ENCODE measurements at regions not wholly inside any gene's neighbourhood (a gene's known extent, or its start where the extent isn't known, plus 50 kb on each side); places are given as distances from the start of the nearest gene placed in this dataset.

GRCh38 chr18:71597219-71597618, 946.9 kb downstream of the CBLN2 start:
- DNase-seq (ENCODE audit: low read depth in 1 of 2, low spot score in 1 of 2): no peak

DNA sequence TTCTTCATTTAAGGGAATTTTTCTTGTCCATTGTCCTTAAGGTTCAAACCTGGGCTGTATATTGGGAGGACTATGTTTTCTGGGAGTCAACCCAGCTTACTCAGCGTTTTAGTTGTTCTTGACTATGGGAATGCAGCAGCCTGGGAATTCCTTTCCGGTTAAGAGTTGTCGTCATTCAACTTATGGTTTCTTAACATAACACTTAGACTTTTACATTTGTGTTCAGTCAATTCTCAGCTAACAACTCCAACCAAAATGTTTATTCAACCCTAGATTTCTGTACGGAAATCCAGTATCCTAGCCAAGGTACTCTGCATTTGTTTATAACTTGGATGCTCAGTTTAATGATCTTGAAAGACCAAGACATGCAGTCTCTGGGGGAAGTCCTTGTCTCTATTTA, 960.9 kb downstream of the CBLN2 start:
- DNase-seq (ENCODE audit: low read depth in 1 of 2, low spot score in 1 of 2): no peak

GRCh38 chr18:71554686-71555085, 989.5 kb downstream of the CBLN2 start:
- DNase-seq (ENCODE audit: low read depth in 1 of 2, low spot score in 1 of 2): no peak

GRCh38 chr18:71541643-71542042, 1002.5 kb downstream of the CBLN2 start:
- no peak for DNase-seq (ENCODE audit: low read depth in 1 of 2, low spot score in 1 of 2)

DNA sequence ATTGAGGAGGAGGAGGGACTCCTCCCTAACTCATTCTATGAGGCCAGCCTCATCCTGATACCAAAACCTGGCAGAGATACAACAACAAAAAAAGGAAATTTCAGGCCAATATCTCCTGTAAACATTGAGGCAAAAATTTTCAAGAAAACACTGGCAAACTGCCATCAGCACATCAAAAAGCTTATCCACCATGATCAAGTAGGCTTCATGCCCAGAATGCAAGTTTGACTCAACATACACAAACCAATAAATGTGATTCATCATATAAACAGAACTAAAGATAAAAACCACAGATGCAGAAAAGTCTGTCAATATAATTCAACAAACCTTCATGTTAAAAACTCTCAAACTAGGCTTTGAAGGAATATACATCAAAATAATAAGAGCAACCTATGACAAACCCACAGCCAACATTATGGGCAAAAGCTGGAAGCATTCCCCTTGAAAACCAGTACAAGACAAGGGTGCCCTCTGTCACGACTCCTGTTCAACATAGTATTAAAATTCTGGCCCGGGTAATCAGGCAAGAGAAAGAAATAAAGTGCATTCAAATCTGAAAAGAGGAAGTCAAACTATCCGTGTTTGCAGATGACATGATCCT, 1014.3 kb downstream of the CBLN2 start:
- DNase-seq (ENCODE audit: low read depth in 1 of 2, low spot score in 1 of 2): no peak

DNA sequence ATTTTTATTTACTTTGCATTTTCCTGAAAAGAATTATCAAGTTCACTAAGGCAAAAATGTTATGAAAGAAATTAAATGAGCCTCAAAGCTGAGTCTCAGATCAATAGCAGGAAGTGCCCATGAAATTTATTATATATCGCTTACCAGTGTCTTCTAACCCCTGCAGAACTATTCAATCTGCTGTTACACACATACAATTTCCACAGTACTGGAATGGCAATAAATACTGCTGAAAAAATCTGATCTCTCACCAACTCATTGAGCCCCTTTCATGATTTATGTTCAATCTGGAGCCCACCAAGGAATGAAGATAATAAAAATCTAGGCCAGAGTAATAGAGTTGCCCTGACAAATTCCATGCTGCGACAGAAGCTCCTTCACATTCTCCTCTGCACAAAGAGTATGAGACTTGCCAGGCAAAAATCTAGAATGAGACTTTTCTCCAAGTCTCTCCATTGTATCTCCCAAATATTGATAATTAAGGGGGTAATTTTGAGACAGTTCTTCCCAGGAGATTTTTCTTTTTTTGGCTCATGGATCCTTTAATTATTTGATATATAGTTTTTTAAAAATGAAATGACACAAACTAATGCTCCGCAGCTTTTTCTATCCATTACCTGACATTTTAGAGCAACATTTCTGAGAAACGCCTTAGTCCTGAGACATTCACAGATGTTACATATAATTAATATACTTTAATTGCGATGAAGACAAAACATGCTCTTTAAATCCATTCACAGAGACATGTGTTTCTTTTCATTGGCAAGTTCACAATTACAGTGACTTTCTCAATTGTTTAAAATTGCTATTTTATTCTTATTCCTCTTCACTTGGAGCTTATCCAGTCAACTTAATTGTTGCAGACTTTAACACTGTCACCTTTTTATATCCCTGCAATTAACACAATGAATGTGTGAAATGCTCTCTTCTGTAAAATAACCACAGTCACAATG, 1020.4 kb downstream of the CBLN2 start:
- DNase-seq (ENCODE audit: low read depth in 1 of 2, low spot score in 1 of 2): no peak

DNA sequence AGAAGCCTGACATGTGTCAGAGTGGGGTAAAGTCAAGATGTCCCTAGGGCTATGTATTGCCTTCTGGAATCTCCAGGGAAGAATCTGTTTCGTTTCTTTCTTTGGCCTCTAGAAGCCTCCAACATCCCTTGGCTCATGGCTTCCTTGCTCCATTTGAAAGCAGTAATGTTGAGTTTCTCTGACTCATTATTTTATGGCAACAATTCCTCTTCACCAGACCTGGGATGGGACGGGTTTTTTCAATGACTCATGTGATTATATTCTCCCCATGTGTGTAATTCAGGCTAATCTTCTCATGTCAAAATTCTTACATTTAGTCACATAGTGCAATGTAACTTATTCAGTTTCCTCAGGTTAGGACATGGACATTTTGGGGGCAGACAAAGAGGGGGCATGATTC, 1038.6 kb downstream of the CBLN2 start:
- no peak for DNase-seq (ENCODE audit: low read depth in 1 of 2, low spot score in 1 of 2)

DNA sequence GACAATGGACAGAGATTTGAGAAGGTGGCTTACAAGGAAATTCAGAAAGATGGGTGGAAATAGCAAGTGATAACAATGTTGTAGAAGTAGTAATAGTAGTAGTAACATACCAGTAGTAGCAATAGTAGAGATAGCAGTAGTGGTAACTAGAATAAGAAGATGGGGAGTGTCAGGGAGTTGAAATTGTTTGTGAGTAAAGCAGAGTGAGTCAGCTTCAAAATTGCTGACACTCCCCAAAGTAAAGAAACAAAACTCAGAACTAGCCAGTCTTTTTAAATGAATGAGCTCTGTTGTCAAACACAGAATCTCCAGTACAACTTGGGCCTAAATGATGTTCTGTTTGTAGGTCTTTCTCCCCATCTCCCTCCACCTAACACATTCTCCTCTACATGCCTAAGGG, 1040.9 kb downstream of the CBLN2 start:
- DNase-seq (ENCODE audit: low read depth in 1 of 2, low spot score in 1 of 2): no peak

GRCh38 chr18:71485611-71486010, 1058.5 kb downstream of the CBLN2 start:
- no peak for DNase-seq (ENCODE audit: low read depth in 1 of 2, low spot score in 1 of 2)

DNA sequence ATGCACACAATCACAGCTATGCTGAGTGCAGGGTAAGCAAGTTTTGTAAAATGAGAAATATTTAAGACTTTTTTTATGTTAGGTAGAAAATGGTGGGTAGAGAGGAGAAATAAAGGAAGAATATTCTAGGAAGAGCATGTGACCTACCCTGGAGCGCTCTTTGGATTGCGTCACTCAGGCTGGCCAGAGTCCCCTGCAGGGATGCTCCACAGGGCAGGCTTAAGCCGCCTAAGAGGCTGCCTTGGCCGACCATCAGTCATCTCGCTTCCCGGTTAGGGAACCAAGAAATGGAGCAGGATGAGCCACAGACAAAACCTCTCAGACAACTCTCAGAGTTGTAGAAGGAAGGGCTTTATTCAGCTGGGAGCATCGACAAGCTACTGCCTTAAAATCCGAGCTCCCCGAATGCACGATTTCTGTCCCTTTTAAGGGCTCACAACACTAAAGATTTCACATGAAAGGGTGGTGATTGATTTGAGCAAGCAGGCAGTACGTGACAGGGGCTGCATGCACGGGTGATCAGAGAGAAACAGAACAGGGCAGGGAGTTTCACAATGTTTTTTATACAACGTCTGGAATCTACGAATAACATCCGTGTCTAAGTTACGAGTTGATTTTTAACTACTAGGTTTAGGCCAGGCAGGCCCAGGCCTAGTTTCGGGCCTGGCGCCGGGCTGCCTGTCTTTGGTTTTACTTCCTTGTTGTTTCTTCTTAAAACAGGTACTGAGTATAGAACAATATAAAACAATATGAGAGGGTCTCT, 1072.0 kb downstream of the CBLN2 start:
- DNase-seq (ENCODE audit: low read depth in 1 of 2, low spot score in 1 of 2): no peak

DNA sequence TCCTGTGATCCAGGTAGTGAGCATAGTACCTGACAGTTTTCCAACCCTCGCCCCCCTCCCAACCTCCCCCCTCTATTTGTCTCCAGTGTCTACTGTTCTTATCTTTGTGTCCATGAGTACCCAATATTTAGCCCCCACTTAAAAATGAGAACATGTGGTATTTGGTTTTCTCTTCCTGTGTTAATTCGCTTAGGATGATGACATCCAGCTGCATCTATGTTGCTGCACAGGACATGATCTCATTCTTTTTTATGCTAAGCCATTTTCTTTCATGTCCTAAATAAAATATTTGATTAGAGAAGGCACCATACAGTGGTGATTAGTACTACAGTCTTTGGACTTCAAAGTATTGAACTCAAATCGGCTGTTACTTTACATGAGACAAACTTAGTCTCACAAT, 1087.9 kb downstream of the CBLN2 start:
- DNase-seq (ENCODE audit: low read depth in 1 of 2, low spot score in 1 of 2): no peak

DNA sequence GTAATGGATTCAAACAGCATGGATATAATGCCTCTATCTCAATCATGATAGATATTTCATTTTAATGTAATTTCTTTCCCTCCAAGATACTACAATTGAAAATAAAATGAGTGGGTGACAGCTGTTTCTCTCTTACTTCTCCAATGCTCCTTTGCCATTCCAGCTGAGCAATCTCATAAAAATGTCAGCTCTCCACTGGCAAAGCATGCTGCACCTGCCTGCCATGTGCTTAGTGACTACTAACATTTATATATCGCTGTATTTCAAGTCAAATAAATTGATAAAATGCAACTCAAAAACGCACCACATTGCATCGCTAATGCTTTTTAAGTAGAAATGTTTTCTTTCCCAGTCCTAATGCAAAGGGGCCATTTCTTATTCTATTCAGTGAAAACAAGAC, 1093.9 kb downstream of the CBLN2 start:
- no peak for DNase-seq (ENCODE audit: low read depth in 1 of 2, low spot score in 1 of 2)

GRCh38 chr18:71443706-71444480, 1100.2 kb downstream of the CBLN2 start:
- no peak for DNase-seq (ENCODE audit: low read depth in 1 of 2, low spot score in 1 of 2)

- no peak for DNase-seq (ENCODE audit: low read depth in 1 of 2, low spot score in 1 of 2)
These were observed 1101.4 kb downstream of the CBLN2 start for GRCh38 chr18:71442731-71443141.

DNA sequence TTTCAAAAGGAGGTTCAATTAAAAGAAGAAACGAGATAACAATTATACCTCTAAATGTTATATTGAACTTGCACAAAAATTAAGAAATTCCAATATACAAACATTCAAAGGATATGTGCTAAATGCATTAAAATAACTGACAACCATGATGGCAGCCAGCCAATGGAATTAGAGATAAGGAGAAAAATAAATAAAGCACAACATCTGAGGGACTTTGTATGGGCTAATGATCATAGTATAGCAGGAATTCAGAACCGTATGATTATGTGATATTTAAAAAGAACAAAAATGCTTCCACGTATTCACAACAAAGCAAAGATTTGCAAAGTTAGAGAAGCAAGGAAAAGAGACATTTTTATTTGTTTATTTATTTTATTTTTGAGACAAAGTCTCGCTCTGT, 1103.0 kb downstream of the CBLN2 start:
- no peak for DNase-seq (ENCODE audit: low read depth in 1 of 2, low spot score in 1 of 2)

- no peak for DNase-seq (ENCODE audit: low read depth in 1 of 2, low spot score in 1 of 2)
These were observed 1106.6 kb downstream of the CBLN2 start for GRCh38 chr18:71437511-71437910.

DNA sequence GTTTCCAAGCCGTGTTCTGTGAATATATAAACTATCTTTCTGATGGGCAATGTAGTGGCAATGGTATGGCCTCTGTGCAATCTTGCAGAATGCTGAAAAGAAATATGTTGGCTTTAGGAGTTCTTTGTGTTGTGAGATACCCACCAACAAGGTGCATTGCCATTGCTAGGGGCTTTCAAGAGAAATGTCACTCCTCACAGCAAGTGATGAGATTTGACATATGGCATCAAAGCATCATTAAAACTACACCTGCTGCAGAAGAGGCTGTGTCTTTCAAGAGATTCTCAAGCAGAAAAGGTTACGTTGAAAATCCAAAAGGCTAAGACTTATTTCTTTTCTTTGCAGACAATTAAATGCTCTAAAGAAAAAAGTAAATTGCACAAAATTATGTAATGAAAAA, 1110.8 kb downstream of the CBLN2 start:
- DNase-seq (ENCODE audit: low read depth in 1 of 2, low spot score in 1 of 2): no peak

GRCh38 chr18:71431689-71432088, 1112.5 kb downstream of the CBLN2 start:
- no peak for DNase-seq (ENCODE audit: low read depth in 1 of 2, low spot score in 1 of 2)

- no peak for DNase-seq (ENCODE audit: low read depth in 1 of 2, low spot score in 1 of 2)
These were observed 1113.0 kb downstream of the CBLN2 start for GRCh38 chr18:71431171-71431570.

DNA sequence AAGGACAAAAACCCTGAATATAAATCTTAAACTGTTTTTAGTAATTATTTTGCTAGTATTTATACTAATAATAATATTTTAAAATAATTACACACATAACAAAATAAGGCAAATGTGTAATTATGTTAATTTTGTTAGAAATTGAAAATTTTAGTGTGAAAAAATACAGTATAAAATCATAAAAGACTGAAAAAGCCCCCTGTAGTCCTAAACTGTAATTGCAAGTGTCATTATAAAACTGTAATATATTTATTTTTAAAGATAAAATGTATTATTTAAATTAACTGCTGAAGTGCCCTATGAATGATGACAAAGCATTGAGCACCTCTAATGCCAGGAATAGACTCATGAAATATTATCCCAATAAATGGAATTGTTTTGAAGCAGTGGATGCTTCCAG, 1117.7 kb downstream of the CBLN2 start:
- DNase-seq (ENCODE audit: low read depth in 1 of 2, low spot score in 1 of 2): no peak

DNA sequence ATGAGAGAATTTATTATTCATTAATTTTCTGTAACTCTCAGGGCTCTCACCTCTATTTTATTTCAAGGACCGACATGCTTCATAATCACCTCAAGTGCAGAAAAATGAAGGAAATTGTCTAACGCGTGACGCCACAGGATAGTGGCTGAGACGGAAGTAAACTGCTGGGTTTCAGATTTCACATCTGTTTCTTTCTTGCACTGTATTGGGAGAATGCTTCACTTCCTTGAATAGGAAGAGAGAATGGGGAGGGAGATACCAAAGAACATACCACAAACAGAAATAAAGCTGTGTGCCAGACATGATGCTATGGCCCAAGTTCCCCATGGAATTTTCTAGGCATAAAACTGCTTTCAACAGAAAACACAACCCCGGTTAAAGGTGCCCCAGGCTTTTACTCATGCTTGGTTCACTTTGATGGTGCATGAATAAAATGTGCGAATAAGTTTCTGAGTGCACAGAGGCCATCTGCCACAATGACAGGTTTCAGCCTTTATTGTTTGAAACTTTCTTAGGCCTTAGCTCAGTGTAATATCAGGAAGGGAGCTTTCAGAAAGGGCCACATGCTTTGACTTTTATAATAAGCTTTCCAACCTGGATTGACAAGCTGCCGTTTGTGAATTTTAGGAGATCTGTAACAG, 1116.4 kb downstream of the SOCS6 start:
- DNase-seq (ENCODE audit: low read depth in 1 of 2, low spot score in 1 of 2): no peak
